HG02981 (cell line): ENCODE measurements at regions not wholly inside any gene's neighbourhood (a gene's known extent, or its start where the extent isn't known, plus 50 kb on each side); places are given as distances from the start of the nearest gene placed in this dataset.
"Not testable (repeated sequence)": the region's sequence is repeated elsewhere in the genome, so short reads cannot be mapped to it uniquely, and the experiment has no call there.

ENCODE experiments used
- ATAC-seq: cut with Tn5 transposase; IDR thresholded peaks from one replicate; pipeline ENCODE4 v1.9.1; 2021; ENCODE audit warnings: mild to moderate bottlenecking, moderate library complexity; ENCODE audit not compliant: unreplicated experiment

DNA sequence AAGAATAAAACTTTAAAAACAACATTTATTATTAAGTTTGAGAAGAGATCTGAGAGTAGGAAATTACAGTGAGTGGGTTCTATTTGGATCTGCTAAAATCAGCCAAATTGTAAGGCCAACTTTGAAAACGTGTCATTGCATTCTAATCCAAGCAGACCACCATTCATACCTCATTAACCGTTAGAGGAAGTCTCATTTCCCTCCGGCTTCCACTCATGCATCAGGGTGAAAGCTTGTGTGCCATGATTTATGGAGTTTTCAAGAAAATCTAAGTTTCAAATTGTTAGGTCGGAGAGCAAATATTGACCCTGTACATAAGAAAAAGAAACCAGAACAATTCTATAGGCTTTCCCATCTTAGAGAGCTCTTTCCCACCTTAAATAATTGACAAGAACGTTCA is 166.6 kb upstream of the NRG3 start:
- ATAC-seq: no peak

DNA sequence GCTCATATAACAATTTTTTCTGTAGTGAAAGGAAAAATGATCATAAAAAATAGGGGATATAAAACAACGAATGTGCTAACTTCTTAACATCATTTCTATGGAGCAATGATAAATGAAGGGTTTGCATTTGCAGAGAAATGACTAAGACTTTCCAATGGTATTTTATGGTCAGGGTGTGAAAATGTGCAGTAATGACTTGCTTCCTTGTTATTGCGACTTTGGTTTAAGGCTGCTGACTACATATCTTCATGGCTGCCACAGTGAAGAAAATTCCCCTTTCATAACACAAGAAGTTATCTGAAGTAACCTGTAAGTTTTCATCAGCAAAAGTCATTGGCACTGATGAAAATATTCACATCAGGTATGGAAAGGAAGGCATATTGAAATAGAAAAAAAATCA is 166.1 kb upstream of the NRG3 start:
- no peak for ATAC-seq

DNA sequence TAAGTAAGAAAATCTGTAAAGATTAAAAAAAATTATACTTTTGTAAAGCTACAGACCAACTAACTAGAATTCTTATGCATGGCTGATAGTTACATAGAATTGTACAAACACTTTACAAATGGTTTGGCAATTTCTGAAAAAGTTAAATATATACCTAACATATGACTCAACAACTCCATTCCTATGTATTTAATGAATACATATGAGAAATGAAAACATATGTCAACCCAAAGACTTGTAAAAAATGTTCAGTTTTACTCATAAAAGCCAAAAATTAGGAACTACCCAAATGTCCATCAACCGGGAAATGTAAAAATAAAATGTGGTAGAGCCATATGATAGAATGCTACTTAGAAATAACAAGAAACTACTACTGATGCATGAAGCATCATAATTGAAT is 152.6 kb upstream of the NRG3 start:
- ATAC-seq: no peak

DNA sequence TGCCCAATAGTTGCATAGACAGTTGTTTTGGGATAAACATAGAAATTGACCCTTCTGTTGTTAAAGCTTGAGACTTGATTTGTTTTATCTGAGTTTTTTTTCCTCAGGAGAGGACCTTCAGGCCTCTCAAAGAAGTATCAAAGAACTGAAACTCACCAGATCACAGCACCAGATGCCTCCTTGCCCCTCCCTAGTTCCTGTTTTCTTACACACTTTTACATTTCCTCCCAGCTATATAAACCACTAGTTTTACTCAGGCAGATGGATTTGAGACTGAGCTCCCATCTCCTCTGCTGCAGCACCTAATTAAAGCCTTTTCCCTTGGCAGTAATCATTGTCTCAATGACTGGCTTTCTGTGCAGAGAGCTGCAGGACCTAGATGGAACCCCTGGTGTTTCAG is 150.6 kb upstream of the NRG3 start:
- ATAC-seq: no peak

DNA sequence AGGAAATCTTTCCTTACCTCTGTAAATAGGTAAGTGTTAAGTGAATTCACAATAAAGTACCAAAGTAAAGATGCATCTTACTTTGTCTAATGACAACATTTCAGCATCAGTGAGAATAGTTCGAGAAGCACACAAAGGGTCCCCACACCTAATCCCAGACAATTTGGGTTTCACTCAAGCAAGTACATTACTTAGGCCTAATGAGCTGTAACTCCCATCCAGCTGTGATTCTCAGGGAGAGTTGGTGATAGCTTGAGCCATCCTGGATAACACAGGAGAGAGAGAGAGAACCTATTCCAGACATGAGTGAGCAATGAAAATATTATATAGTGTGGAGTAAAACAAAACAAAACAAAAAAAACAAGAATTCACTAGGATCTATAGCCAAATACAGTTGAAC is 149.1 kb upstream of the NRG3 start:
- ATAC-seq: no peak

DNA sequence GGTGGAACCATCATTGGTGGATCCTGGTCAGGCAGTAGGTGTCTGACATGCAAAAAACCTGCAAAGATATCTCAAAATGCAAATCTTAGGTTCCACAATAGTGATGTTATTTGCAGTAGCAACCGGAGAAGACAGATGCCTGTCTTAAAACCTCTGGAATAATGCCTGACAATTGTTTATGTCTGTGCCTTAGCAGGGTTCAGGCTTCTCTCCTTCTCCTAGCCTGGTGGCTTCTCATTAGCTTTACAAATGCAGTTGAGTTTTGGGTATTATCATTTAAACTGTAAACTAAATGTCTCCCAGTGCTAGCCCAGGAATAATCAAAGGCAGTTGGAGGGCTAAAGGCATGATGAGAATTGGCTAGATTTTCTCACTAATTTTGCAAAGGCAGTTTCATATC is 146.3 kb upstream of the NRG3 start:
- no peak for ATAC-seq

DNA sequence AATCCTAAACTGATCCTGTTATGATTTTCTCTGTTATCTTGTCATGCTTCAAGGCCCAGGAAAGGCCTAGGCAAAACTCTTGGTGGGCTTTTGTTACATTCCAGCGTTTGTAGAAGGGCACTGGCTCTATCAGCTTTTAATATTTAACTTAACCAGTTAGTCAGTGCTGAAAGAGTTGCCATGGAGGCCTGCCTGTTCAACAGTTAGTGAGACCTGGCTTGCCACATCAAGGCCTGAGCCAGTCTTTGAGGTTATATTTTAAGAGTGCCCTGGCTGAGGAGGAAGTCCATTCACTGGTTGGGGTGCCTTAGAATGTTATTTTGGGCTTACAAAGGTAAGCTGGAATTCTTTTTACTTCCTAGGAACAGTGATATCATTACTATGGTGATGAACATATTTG is 144.1 kb upstream of the NRG3 start:
- no peak for ATAC-seq

DNA sequence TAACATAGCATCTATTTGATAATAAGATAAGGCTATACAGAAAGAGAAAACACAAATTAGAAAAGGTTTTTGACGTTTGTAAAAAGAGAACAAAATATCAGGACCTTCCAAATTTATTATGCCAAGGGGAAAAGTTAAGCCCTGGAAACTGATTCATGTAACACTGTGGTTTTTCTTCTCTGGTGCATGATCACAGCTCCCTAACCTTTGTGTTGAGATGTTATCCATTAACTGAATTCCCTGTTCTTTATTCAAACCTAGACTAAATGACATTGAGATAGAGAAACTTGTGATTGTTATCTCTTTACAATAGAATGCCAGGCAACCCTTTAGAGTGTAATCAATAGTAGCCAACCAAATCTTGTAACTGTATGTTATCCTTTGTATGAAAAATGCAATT is 141.5 kb upstream of the NRG3 start:
- ATAC-seq: no peak

DNA sequence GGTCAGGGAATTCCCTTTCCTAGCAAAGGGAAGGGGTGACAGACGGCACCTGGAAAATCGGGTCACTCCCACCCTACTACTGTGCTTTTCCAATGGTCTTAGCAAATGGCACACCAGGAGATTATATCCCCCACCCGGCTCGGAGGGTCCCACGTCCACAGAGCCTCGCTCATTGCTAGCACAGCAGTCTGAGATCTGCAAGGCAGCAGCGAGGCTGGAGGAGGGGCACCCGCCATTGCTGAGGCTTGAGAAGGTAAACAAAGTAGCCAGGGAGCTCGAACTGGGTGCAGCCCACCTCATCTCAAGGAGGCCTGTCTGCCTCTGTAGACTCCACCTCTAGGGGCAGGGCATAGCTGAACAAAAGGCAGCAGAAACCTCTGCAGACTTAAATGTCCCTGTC is 139.8 kb upstream of the NRG3 start:
- not testable (repeated sequence) for ATAC-seq

DNA sequence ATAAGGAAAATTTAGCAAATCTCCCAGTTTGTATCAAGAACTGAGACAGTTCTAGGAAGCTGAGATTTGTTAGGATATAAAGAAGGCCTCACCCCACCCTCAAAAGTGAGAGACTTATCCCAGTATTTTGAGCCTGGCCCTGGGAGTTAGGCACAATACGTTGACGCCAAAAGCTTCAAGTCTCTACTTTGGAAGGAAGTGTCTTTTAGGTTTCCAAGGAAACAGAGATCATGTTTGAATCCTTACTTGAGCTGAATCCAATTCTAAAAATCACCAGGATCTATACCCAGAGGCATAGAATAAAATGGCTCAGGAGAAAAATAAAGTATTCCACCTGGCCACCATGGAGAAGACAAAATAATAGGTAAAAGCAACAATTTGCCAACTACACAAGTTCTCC is 115.9 kb upstream of the NRG3 start:
- ATAC-seq: no peak

DNA sequence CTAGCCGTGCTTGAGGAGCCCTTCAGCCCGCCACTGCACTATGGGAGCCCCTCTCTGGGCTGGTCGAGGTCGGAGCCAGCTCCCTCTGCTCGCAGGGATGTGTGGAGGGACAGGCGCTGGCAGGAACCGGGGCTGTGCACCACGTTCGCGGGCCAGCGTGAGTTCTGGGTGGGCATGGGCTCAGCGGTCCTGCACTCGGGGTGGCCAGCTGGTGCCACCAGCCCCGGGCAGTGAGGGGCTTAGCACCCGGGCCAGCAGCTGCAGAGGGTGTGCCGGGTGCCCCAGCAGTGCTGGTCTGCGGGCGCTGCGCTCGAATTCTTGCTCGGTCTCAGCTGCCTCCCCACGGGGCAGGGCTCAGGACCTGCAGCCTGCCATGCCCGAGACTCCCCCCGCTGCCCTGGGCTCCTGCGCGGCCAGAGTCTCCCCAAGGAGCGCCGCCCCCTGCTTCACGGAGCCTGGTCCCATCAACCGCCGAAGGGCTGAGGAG is 90.8 kb upstream of the NRG3 start:
- ATAC-seq: no peak

DNA sequence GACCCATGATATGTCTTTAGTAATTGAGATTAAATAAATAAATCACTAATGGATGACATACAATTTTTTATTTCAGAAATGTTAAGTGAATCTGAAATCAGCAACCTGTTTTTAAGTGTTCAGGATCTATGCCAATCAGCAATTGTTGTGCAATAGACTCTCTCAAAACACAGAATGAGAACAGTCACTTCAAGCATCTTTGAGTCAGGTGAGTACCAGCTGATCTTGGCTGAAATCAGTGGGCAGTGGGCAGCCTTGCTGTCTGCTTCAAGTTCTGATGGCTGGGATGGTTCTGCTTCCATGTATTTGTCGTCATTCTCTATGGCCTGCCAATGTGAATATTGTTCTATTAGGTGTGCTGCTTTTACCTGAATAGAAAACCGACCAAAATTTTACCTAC is 82.3 kb upstream of the NRG3 start:
- no peak for ATAC-seq

DNA sequence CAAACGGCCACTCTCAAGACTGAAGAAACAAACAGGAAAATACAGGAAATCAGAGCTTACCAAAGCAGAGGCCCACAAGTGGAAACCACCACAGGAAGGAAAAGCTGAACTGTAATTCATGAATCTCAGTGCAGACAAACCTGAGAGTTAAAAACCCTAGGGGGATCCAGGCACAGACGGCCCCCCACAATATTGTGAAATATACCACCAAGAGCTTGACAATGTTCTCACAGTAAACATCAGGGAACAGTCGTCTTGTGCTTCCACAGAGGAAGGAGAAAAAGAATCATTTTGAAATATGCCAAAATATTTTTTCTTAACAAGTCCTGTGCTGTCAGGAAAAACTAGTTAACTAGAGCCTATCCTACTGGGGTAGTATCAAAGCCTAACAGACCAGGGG is 68.2 kb upstream of the NRG3 start:
- no peak for ATAC-seq

DNA sequence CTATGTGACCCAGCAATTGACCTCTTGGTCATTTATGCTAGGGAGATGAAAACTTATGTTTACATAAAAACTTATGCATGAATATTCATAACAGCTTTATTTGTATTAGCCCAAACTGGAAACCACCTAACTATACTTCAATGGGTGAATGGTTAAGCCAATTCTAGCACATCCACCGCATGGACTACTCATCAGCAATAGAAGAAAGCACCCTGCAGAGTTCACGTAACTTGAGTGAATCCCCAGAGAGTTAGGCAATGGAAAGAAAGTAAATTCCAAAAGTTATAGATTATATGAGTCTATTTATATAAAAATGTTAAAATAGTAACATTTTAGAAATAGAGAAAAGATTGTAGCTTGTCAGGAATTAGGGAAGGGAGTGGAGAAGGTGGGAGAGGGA is 60.2 kb upstream of the NRG3 start:
- no peak for ATAC-seq

DNA sequence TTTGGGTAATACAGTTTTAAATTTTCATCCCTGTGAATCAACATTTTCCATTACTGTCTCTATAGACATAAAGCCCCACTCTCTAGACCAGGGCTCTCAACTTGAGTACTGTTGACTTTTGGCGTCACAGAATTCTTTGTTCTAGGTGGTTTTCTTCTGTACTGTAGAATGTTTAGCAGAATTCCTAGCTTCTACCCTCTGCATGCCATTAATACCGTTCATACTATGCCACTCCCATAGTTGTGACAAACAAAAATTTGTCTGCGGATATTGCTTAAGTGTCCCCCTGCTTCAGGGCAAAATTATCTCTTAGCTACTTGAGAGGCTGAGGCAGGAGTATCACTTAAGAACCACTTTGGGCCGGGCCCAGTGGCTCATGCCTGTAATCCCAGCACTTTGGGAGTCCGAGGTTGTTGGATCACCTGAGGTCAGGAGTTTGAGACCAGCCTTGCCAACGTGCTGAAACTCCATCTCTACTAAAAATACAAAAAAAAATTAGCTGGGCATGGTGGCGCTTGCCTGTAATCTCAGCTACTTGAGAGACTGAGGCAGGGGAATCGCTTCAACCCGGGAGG is 57.3 kb upstream of the NRG3 start:
- no peak for ATAC-seq

DNA sequence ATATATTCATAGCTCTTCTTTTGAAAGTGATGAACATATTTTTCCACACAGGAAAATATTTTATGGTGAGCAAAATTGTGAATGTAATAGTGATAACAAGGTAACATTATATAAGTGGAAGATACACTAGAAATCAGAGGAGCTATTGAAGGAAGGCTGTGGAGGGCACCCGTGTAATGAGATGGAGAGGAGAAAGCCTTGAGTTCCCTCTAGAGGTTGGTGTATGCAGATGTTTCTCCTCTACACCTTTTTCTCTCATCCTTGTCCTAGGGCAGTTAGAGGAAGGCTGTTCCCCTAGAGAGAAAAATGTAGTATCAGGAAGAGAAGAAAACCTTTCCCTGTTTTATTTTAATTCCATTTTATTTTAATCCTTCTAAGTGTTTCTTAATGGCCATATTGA is 54.6 kb upstream of the NRG3 start:
- ATAC-seq: no peak
